ENCODE measurements at regions not wholly inside any gene's neighbourhood (a gene's known extent, or its start where the extent isn't known, plus 50 kb on each side); places are given as distances from the start of the nearest gene placed in this dataset.

DNA sequence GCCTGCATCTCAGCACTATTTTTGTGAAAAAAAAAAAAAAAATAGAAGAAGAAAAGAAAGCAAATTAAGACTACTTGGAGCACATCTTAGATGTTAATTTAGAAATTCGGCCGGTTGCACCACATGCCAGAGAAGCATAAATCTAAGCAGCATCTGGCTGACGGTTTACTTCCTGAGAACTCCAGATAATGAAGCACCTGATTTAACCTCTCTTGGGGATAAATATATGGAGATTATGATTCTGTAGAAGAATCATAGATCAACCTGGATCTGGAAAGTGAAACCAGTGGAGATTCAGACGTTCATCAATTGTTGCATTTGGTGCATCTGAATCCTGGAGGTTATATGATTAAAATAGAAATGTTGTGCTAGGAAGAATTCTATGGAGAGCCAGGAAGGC, 102.1 kb upstream of the SH3BP4 start:
- TF ChIP-seq, protein P1, sequence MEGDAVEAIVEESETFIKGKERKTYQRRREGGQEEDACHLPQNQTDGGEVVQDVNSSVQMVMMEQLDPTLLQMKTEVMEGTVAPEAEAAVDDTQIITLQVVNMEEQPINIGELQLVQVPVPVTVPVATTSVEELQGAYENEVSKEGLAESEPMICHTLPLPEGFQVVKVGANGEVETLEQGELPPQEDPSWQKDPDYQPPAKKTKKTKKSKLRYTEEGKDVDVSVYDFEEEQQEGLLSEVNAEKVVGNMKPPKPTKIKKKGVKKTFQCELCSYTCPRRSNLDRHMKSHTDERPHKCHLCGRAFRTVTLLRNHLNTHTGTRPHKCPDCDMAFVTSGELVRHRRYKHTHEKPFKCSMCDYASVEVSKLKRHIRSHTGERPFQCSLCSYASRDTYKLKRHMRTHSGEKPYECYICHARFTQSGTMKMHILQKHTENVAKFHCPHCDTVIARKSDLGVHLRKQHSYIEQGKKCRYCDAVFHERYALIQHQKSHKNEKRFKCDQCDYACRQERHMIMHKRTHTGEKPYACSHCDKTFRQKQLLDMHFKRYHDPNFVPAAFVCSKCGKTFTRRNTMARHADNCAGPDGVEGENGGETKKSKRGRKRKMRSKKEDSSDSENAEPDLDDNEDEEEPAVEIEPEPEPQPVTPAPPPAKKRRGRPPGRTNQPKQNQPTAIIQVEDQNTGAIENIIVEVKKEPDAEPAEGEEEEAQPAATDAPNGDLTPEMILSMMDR (IDR thresholded peaks at IDR 0.05), result no peak
- FAIRE-seq (no peak), DNase-seq (no peak), ATAC-seq (no peak)
- Histone ChIP-seq H3K27ac (no peak overlapping the region), H3K9me3 (no peaks in the 10 kb centered on the region), H3K4me1 (peaks cover 0 to 20% (median 16%) of the 10 kb centered on the region in 3 donors), H3K4me3 (no peak overlapping the region), H3K27me3 (no peaks in the 10 kb centered on the region), H3K36me3 (no peaks in the 10 kb centered on the region)
- intact Hi-C loops (cut with DNase I), result no loop called here
- WGBS, 2 donors, result 86 to 90% methylated on average over 4 of the region's 4 CpGs

DNA sequence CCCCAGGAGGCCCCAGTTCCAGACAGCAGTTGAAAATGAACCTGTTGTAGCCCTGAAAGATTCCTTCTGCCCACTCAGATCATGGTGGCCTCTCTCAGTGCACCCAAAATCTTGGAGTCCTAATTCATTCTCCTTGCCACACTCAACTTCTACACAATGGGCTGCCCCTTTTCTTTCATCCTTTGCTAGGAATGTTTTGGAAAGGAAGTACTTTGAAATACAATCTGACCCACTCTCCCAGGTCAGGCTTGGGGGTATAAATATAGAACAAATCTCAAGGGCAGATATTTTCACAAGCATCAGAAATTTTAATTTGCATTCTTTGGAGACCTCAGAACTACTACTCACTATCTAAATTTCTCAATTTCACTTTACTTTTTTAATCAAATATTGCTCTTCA, 103.2 kb upstream of the SH3BP4 start:
- TF ChIP-seq, protein P1 (IDR thresholded peaks at IDR 0.05), result no peak
- no peak overlapping the region for H3K27ac ChIP-seq
- no peaks in the 10 kb centered on the region for H3K36me3 ChIP-seq
- no peak overlapping the region for H3K4me3 ChIP-seq
- H3K9me3 ChIP-seq, result no peaks in the 10 kb centered on the region
- intact Hi-C loops (cut with DNase I), result no loop called here
- no peak for ATAC-seq
- FAIRE-seq, result no peak
- H3K4me1 ChIP-seq, result peaks cover 0 to 20% (median 16%) of the 10 kb centered on the region in 3 donors
- H3K27me3 ChIP-seq, result no peaks in the 10 kb centered on the region
- DNase-seq, result no peak

DNA sequence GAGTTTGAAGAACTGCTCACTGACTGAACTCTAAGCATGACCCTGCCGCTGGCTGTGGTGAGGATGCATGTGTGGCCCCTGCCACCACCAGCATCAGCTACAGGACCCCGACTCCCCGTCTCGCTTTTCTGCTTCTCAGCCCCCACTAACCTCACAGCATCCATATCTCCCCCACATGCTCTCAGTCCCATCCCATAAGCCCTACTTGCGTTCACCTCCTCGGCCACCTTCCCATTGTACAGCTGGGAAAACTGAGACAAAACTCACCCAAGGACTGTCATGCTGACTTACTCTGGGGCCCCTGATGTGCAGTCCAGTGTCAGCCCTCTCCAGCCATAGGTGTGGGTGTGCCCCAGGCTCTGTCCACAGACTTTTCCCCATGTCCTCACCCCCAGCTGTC, 104.2 kb upstream of the SH3BP4 start:
- Histone ChIP-seq H3K27me3 (no peaks in the 10 kb centered on the region), H3K4me3 (no peak overlapping the region), H3K9me3 (no peaks in the 10 kb centered on the region), H3K4me1 (peaks cover 0 to 20% (median 16%) of the 10 kb centered on the region in 3 donors), H3K36me3 (no peaks in the 10 kb centered on the region), H3K27ac (no peak overlapping the region)
- TF ChIP-seq, protein P1 (IDR thresholded peaks at IDR 0.05), result no peak
- 96 to 98% methylated on average over 6 of the region's 6 CpGs for WGBS, 2 donors
- DNase-seq, result no peak
- no peak for ATAC-seq
- intact Hi-C loops (cut with DNase I), result no loop called here
- no peak for FAIRE-seq

DNA sequence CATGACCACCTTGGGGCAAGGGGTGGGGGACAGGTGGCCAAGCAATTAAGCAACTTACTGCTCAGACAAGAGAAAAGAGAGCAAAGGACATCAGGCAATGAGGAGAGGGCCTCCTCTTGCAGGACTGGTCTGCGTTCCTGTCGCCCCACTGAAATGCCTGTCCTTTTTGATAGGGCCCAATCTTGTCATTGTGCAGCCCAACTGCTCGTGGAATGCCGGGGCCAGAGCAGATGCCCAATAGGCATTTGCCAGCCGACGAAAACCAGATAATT, 104.5 kb upstream of the SH3BP4 start:
- FAIRE-seq, result no peak

DNA sequence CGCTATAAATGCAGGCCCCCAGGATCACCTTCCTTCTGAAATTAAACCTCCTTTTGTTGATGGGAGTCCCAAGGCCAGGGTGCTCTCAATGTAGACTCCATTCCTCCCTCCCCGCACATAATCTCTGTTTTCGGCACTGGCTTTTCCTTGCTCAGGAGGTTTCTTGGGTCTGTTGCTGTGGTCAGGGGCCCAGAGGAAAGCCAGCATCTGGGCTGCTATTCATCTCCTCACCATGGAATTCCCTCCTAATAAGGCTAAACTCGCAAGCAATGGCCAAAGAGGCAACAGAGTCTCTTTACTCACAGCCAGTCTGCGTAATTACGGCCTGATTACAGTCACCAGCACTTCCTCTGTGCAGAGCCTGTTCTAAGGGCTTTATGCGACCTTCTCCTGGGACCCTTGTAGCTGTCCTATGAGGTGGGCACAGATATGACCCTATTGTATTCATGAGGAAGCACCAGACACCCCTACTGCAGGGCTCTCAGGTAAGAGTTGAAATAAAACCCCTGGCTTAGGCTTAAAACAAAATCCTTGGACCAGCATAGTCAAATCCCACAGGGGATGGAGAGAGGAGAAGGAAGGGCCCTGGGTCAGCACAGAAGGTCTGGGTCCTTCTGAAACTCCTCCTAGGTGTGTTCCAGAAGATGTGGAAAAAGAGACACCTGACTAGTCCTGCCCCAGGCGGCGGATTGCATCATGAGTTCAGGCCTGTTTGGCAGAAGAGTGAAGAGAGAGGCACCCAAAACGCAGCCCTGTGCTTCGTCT, 105.0 kb upstream of the SH3BP4 start:
- WGBS, 2 donors, result 88% methylated on average over 11 of the region's 11 CpGs
- peak in 1 of 4 donors; percentile 8 for ATAC-seq
- H3K36me3 ChIP-seq, result no peaks in the 10 kb centered on the region
- no peak for DNase-seq
- H3K4me1 ChIP-seq, result peaks cover 0 to 20% (median 16%) of the 10 kb centered on the region in 3 donors
- TF ChIP-seq, protein P1 (IDR thresholded peaks at IDR 0.05), result no peak
- no peak for FAIRE-seq
- H3K9me3 ChIP-seq, result no peaks in the 10 kb centered on the region
- no peak overlapping the region for H3K27ac ChIP-seq
- intact Hi-C loops (cut with DNase I), result no loop called here
- no peaks in the 10 kb centered on the region for H3K27me3 ChIP-seq
- no peak overlapping the region for H3K4me3 ChIP-seq

More for the DNA sequence above, 104.5 kb upstream of the SH3BP4 start:
- Histone ChIP-seq H3K9me3 (no peaks in the 10 kb centered on the region), H3K4me3 (no peak overlapping the region), H3K27ac (no peak overlapping the region), H3K27me3 (no peaks in the 10 kb centered on the region), H3K36me3 (no peaks in the 10 kb centered on the region), H3K4me1 (peaks cover 0 to 20% (median 16%) of the 10 kb centered on the region in 3 donors)
- 91 to 94% methylated on average over 6 of the region's 6 CpGs for whole genome bisulfite sequencing, 2 donors
- no peak for ATAC-seq
- intact Hi-C loops (cut with DNase I), result no loop called here
- no peak for DNase-seq
- TF ChIP-seq, protein P1 (IDR thresholded peaks at IDR 0.05), result no peak

Data from pancreas (tissue), 10 donors.